PC-3 (cell line): ENCODE measurements at regions not wholly inside any gene's neighbourhood (a gene's known extent, or its start where the extent isn't known, plus 50 kb on each side); places are given as distances from the start of the nearest gene placed in this dataset.

Source experiments
- CTCF ChIP-seq: fragments of 300-600 bp; sonication (generic); conservative IDR thresholded peaks from 2 replicates; pipeline ENCODE4 v1.5.1; 2017; ENCODE audit warnings: antibody characterized with exemption, low read depth, mild to moderate bottlenecking, low read length
- EZH2 ChIP-seq: fragments of 300-600 bp; sonication (generic); IDR thresholded peaks from one replicate; pipeline ENCODE4 v1.6.1; 2017; ENCODE audit warnings: antibody characterized with exemption, mild to moderate bottlenecking, low read length; ENCODE audit not compliant: unreplicated experiment
- EZH2phosphoT487 ChIP-seq: fragments of 300-600 bp; sonication (generic); IDR thresholded peaks from 2 replicates; pipeline ENCODE4 v1.6.1; 2018; ENCODE audit warnings: mild to moderate bottlenecking, antibody characterized with exemption, low read length, borderline replicate concordance

- TF ChIP-seq CTCF (no peak), EZH2 (no peak), EZH2phosphoT487 (no peak)
Measured at GRCh38 chr2:119082821-119083400, 75.6 kb downstream of the C1QL2 start.
